HUES64 (cell line): ENCODE measurements at regions not wholly inside any gene's neighbourhood (a gene's known extent, or its start where the extent isn't known, plus 50 kb on each side); places are given as distances from the start of the nearest gene placed in this dataset.

Source experiments
- H3K27ac ChIP-seq: 2 replicates; pipeline ENCODE4 v1.7.0; 2013; ENCODE audit warnings: low read depth, low read length, inconsistent platforms
- H3K27me3 ChIP-seq: 2 replicates; pipeline ENCODE4 v1.6.1; 2013; ENCODE audit warnings: mild to moderate bottlenecking, low read length; ENCODE audit not compliant: insufficient read depth
- H3K36me3 ChIP-seq: 2 replicates; pipeline ENCODE4 v1.6.1; 2013; ENCODE audit warnings: mild to moderate bottlenecking, low read length; ENCODE audit not compliant: insufficient read depth
- H3K4me1 ChIP-seq: 2 replicates; pipeline ENCODE4 v1.6.1; 2013; ENCODE audit warnings: mild to moderate bottlenecking, low read length, moderate library complexity; ENCODE audit not compliant: insufficient read depth
- H3K4me3 ChIP-seq: 2 replicates; pipeline ENCODE4 v1.5.1; 2013; ENCODE audit warnings: mild to moderate bottlenecking, low read length, moderate library complexity
- H3K9ac ChIP-seq: 2 replicates; pipeline ENCODE4 v1.6.1; 2013; ENCODE audit warnings: mild to moderate bottlenecking, low read depth, low read length
- H3K9me3 ChIP-seq: 2 replicates; pipeline ENCODE4 v1.6.1; 2013; ENCODE audit warnings: low read depth, low read length; ENCODE audit not compliant: insufficient read depth
- WGBS: fragments of 150-250, 120-280 bp; methylation state at CpG from one replicate; pipeline ENCODE4 v1.1.7; 2013; ENCODE audit warnings: missing lambda C conversion rate; 5-methylcytosine and 5-hydroxymethylcytosine counted together

DNA sequence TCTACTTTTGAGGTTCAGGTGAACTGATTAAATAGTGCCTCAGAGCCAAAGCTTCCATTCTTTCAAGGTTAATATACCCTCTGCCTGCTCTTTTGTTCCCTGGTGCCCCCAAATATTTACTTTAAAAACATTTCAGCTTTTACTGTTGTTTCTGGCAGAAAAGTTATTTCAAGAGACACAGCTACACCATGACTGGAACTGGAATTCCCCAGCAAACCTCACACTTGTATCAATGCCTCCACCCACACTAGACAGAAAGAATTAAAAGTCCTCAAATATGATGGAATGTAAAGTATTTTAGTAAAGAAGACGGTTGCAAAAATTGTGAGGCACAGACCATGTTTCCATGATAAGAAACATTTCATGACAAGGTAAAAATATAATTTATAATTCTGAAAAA is 720.2 kb upstream of the TYRP1 start:
- WGBS = no CpG with 5 or more reads among the region's 1 CpG
- Histone ChIP-seq H3K9ac (no peak overlapping the region), H3K36me3 (no peaks in the 10 kb centered on the region), H3K4me1 (no peaks in the 10 kb centered on the region), H3K27me3 (no peaks in the 10 kb centered on the region), H3K27ac (no peak overlapping the region), H3K9me3 (no peaks in the 10 kb centered on the region), H3K4me3 (no peak overlapping the region)

DNA sequence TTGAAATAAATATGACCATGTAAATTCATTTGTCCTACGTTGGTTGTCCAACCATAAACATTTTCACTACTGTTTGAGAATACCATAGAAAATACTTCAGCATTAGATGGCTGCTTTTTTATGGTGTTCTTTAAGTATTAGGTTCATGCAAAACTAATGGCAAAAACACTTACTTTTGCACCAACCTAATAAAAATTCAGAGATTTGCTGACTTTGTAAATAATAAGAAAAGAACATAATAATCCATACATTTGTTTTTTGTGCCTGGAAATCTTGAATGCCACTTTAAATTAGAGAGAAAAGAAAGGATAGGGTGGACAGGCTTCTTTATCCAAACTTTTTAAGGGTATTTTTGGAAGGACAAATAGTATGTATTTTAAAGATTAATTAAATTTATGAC is 719.7 kb upstream of the TYRP1 start:
- WGBS = no CpG with 5 or more reads among the region's 1 CpG
- Histone ChIP-seq H3K36me3 (no peaks in the 10 kb centered on the region), H3K4me3 (no peak overlapping the region), H3K27me3 (no peaks in the 10 kb centered on the region), H3K27ac (no peak overlapping the region), H3K9ac (no peak overlapping the region), H3K4me1 (no peaks in the 10 kb centered on the region), H3K9me3 (no peaks in the 10 kb centered on the region)

DNA sequence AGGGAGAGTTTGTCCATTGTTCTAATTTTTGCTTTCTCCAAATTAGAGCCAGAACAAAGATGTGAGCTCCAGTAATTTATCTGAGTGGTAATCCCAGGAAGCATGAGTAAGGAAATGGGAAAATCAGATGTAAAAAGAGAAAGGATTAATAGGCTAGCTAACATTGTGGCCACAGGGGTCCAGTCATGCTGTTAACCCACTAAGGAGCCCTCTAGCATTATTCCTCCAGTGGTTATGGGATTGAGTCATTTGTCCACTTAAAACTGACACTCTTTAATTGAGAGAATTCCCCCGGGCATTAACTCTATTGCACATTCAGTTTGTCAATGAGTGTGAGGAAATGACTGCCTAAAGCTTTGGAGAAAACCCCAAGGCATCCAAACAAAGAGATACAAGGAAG is 700.3 kb upstream of the TYRP1 start:
- Histone ChIP-seq H3K27ac (no peak overlapping the region), H3K9ac (no peak overlapping the region), H3K36me3 (no peaks in the 10 kb centered on the region), H3K9me3 (no peaks in the 10 kb centered on the region), H3K27me3 (no peaks in the 10 kb centered on the region), H3K4me1 (no peaks in the 10 kb centered on the region; the same call in 1 of the 2 replicates), H3K4me3 (no peak overlapping the region)
- no CpG with 5 or more reads among the region's 1 CpG for WGBS

DNA sequence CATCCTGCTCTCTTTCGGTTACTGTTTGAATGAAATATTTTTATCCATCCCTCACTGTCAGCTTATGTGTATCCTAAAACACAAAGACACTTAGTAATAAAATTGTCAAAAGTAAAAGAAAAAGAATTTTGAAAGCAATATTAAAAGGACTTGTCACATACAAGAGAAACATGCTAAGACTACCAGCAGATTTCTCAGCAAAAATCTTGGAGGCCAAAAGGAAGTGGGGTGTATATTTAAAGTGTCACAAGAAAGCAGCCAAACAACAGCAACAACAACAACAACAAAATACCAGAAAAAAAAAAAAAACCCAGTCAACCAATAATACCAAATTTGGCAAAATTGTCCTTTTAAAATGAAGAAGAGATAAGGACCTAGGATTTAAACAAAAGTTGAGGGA is 678.7 kb upstream of the TYRP1 start:
- H3K9me3 ChIP-seq = peaks cover 33% of the 10 kb centered on the region
- no peaks in the 10 kb centered on the region for H3K27me3 ChIP-seq
- no peak overlapping the region for H3K4me3 ChIP-seq
- WGBS = no CpG with 5 or more reads among the region's 1 CpG
- no peak overlapping the region for H3K27ac ChIP-seq
- no peaks in the 10 kb centered on the region for H3K4me1 ChIP-seq
- no peaks in the 10 kb centered on the region for H3K36me3 ChIP-seq
- H3K9ac ChIP-seq = no peak overlapping the region

DNA sequence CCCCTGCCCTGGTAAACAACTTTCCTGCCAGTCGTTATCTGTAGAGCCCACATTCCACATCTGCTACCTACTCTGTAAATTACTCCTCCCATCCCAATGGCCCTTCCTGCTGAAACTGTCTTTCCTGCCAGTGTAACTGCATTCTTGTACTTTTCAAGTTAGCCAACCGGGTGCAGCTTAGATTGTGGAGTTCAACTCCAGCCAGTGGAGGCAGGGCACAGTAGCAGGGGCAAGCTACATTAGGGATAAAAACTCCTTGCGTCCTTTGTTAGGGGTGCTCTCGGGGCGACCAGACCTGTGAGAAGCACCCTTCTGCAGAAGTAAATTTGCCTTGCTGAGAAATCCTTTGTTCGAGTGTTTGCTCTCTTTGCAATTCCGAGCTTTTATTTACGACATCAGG is 639.0 kb upstream of the TYRP1 start:
- peaks cover 40% of the 10 kb centered on the region for H3K9me3 ChIP-seq
- H3K4me3 ChIP-seq = no peak overlapping the region
- H3K36me3 ChIP-seq = no peaks in the 10 kb centered on the region
- 90% methylated on average over 8 of the region's 8 CpGs for WGBS
- H3K9ac ChIP-seq = no peak overlapping the region
- H3K27me3 ChIP-seq = no peaks in the 10 kb centered on the region
- no peaks in the 10 kb centered on the region for H3K4me1 ChIP-seq
- no peak overlapping the region for H3K27ac ChIP-seq

GRCh38 chr9:12056874-12057273 is 636.3 kb upstream of the TYRP1 start:
- Histone ChIP-seq H3K27me3 (no peaks in the 10 kb centered on the region), H3K27ac (no peak overlapping the region), H3K9me3 (peaks cover 35% of the 10 kb centered on the region), H3K4me3 (no peak overlapping the region), H3K9ac (no peak overlapping the region), H3K4me1 (no peaks in the 10 kb centered on the region), H3K36me3 (no peaks in the 10 kb centered on the region)
- WGBS = 100% methylated on average over 2 of the region's 2 CpGs

- no peaks in the 10 kb centered on the region for H3K4me1 ChIP-seq
- WGBS = 75% methylated on average over 2 of the region's 2 CpGs
- H3K36me3 ChIP-seq = no peaks in the 10 kb centered on the region
- H3K9me3 ChIP-seq = peaks cover 6% of the 10 kb centered on the region
- no peak overlapping the region for H3K27ac ChIP-seq
- H3K9ac ChIP-seq = no peak overlapping the region
- no peaks in the 10 kb centered on the region for H3K27me3 ChIP-seq
- H3K4me3 ChIP-seq = no peak overlapping the region
Measured at GRCh38 chr9:12060067-12060466, 633.1 kb upstream of the TYRP1 start.

DNA sequence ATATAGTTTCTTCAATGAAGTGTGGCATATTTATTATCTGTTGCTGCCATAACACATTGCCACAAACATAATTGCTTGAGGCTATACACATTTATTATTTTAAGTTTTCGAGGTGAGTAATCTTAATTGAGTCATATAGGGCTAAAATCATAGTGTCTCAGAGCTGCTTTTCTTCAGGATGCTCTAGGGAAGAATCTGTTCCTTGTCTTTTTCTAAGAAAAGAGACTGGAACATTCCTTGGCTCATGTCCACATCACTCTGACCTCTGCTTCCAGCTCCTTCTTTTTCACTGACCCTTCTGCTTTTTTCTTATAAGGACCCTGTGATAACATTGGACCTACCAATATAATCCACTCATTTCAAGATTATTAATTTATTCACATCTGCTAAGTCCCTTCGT is 632.4 kb upstream of the TYRP1 start:
- no peaks in the 10 kb centered on the region for H3K27me3 ChIP-seq
- H3K4me3 ChIP-seq = no peak overlapping the region
- H3K4me1 ChIP-seq = no peaks in the 10 kb centered on the region
- H3K27ac ChIP-seq = no peak overlapping the region
- no peaks in the 10 kb centered on the region for H3K36me3 ChIP-seq
- no peak overlapping the region for H3K9ac ChIP-seq
- H3K9me3 ChIP-seq = no peaks in the 10 kb centered on the region
- WGBS = 90% methylated on average over 2 of the region's 2 CpGs

- no peak overlapping the region for H3K4me3 ChIP-seq
- no peak overlapping the region for H3K9ac ChIP-seq
- no peaks in the 10 kb centered on the region for H3K36me3 ChIP-seq
- no peaks in the 10 kb centered on the region for H3K9me3 ChIP-seq
- WGBS = 92% methylated on average over 3 of the region's 3 CpGs
- H3K27me3 ChIP-seq = no peaks in the 10 kb centered on the region
- H3K27ac ChIP-seq = no peak overlapping the region
- no peaks in the 10 kb centered on the region for H3K4me1 ChIP-seq
Measured at GRCh38 chr9:12065050-12065449, 628.1 kb upstream of the TYRP1 start.

- Histone ChIP-seq H3K9me3 (no peaks in the 10 kb centered on the region), H3K36me3 (no peaks in the 10 kb centered on the region), H3K4me1 (no peaks in the 10 kb centered on the region), H3K27ac (no peak overlapping the region), H3K9ac (no peak overlapping the region), H3K27me3 (no peaks in the 10 kb centered on the region), H3K4me3 (no peak overlapping the region)
- WGBS = 96% methylated on average over 3 of the region's 3 CpGs
Measured at GRCh38 chr9:12065686-12066085, 627.5 kb upstream of the TYRP1 start.

DNA sequence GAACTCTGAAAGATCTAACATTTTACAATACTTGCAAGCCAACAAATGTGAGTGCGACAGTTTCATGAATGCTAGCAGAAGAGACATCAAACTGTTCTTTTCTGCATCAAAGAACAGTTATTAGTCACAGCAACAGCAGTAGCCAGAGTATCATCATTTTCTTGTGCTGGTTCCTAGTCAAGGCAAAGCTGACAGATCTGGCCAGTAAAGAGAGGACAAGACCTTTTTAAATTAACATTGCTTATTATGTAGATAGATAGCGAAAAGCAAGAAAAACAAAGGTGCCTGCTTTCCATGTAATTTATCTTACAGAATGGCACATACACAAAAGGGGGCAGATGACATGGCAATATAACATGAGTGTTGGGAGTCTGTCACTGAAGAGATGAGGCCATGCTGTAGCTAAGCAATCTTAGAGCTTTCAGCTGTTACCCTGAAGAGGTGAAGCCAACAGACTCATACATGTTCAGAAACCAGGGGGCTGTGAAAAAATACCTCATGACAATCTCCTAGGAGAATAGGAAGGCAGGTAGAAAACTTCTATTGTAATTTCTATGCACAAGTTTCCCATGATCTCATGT is 626.6 kb upstream of the TYRP1 start:
- Histone ChIP-seq H3K27ac (no peak overlapping the region), H3K9ac (no peak overlapping the region), H3K4me3 (no peak overlapping the region), H3K27me3 (no peaks in the 10 kb centered on the region), H3K9me3 (no peaks in the 10 kb centered on the region), H3K4me1 (no peaks in the 10 kb centered on the region), H3K36me3 (no peaks in the 10 kb centered on the region)
- 96% methylated on average over 1 of the region's 2 CpGs for WGBS

- no peak overlapping the region for H3K27ac ChIP-seq
- no peaks in the 10 kb centered on the region for H3K36me3 ChIP-seq
- H3K4me1 ChIP-seq = no peaks in the 10 kb centered on the region
- no peaks in the 10 kb centered on the region for H3K9me3 ChIP-seq
- H3K27me3 ChIP-seq = no peaks in the 10 kb centered on the region
- 90% methylated on average over 4 of the region's 4 CpGs for whole genome bisulfite sequencing
- no peak overlapping the region for H3K4me3 ChIP-seq
- no peak overlapping the region for H3K9ac ChIP-seq
Measured at GRCh38 chr9:12069366-12069765, 623.8 kb upstream of the TYRP1 start.
